Brain microvascular endothelial cell (primary cell): ENCODE measurements at regions not wholly inside any gene's neighbourhood (a gene's known extent, or its start where the extent isn't known, plus 50 kb on each side); places are given as distances from the start of the nearest gene placed in this dataset.

Experiments used
- DNase-seq: peaks from one replicate; pipeline ENCODE4 v3.0.0-alpha.2; 2020
- H3K27ac ChIP-seq: fragments of 250-450 bp; sonication (Bioruptor Pico); 2 replicates; pipeline ENCODE4 v1.5.1; 2020; ENCODE audit warnings: mild to moderate bottlenecking, moderate library complexity
- H3K27me3 ChIP-seq: fragments of 250-450 bp; sonication (Bioruptor Pico); replicated peaks from 2 replicates; pipeline ENCODE4 v1.5.1; 2020; ENCODE audit warnings: mild to moderate bottlenecking
- H3K36me3 ChIP-seq: fragments of 250-450 bp; sonication (Bioruptor Pico); replicated peaks from 2 replicates; pipeline ENCODE4 v1.5.1; 2020; ENCODE audit warnings: mild to moderate bottlenecking
- H3K4me3 ChIP-seq: 2 replicates; pipeline ENCODE4 v1.5.1; 2011; ENCODE audit warnings: low read depth, mild to moderate bottlenecking, control low read depth, low read length, moderate library complexity
- CTCF ChIP-seq: IDR thresholded peaks from 2 replicates; pipeline ENCODE4 v1.5.1; 2011; ENCODE audit warnings: low read depth, mild to moderate bottlenecking, moderate library complexity, low read length, control low read depth, inconsistent platforms; ENCODE audit errors: missing control alignments
- in situ Hi-C: cut with HindIII; loops from 2 replicates; pipeline ENCODE4 v1.10.0; 2017; ENCODE audit warnings: low sequenced_read_pairs, low pct_ligation_motif_present

- Histone ChIP-seq H3K4me3 (no peak overlapping the region), H3K36me3 (no peaks in the 10 kb centered on the region), H3K27me3 (no peaks in the 10 kb centered on the region), H3K27ac (no peak overlapping the region)
- in situ Hi-C loops, result no loop called here
- no peak for DNase-seq
- no peak for TF ChIP-seq CTCF
Measured at GRCh38 chr9:32716425-32716824, 66.9 kb upstream of the TMEM215 start.

- TF ChIP-seq CTCF, result no peak
- Histone ChIP-seq H3K36me3 (no peaks in the 10 kb centered on the region), H3K27ac (no peak overlapping the region), H3K4me3 (no peak overlapping the region), H3K27me3 (no peaks in the 10 kb centered on the region)
- no peak for DNase-seq
- in situ Hi-C loops, result no loop called here
Measured at GRCh38 chr9:32716955-32717543, 66.3 kb upstream of the TMEM215 start.

- H3K27me3 ChIP-seq, result no peaks in the 10 kb centered on the region
- no peak overlapping the region for H3K4me3 ChIP-seq
- no peak for DNase-seq
- in situ Hi-C loops, result no loop called here
- no peak overlapping the region for H3K27ac ChIP-seq
- H3K36me3 ChIP-seq, result no peaks in the 10 kb centered on the region
- no peak for TF ChIP-seq CTCF
Measured at GRCh38 chr9:32722704-32723103, 60.6 kb upstream of the TMEM215 start.

GRCh38 chr9:32723789-32724325 lies 59.5 kb upstream of the TMEM215 start:
- no peak for TF ChIP-seq CTCF
- H3K27ac ChIP-seq, result no peak overlapping the region
- in situ Hi-C loops, result no loop called here
- H3K4me3 ChIP-seq, result no peak overlapping the region
- no peak for DNase-seq
- no peaks in the 10 kb centered on the region for H3K36me3 ChIP-seq
- H3K27me3 ChIP-seq, result no peaks in the 10 kb centered on the region

GRCh38 chr9:32725066-32725860 lies 58.1 kb upstream of the TMEM215 start:
- DNase-seq, result no peak
- no peak for TF ChIP-seq CTCF
- H3K4me3 ChIP-seq, result no peak overlapping the region
- H3K27me3 ChIP-seq, result no peaks in the 10 kb centered on the region
- H3K36me3 ChIP-seq, result no peaks in the 10 kb centered on the region
- H3K27ac ChIP-seq, result no peak overlapping the region
- in situ Hi-C loops, result no loop called here
